GM12878 (cell line): ENCODE measurements at regions not wholly inside any gene's neighbourhood (a gene's known extent, or its start where the extent isn't known, plus 50 kb on each side); places are given as distances from the start of the nearest gene placed in this dataset.

Source experiments
- ATAC-seq: fragments of 200-7000 bp; cut with Tn5 transposase; 3 replicates; pipeline ENCODE4 v1.9.1; 2020; ENCODE audit warnings: mild to moderate bottlenecking, moderate library complexity
- BruUV-seq: library from RNA; stranded (reverse); fragments of 400-500 nt; replicated peaks from 2 replicates; lab custom pipeline; 2021; lab: Mats Ljungman, UMichigan
- CTCF ChIA-PET: fragments of 300-600 bp; sonication (Branson Sonifier 250); formaldehyde crosslinking; extraction: SDS; loops from one replicate; lab custom pipeline; 2021; ENCODE audit warnings: inconsistent platforms; lab: Yijun Ruan, JAX
- POLR2A ChIA-PET: fragments of 350-600 bp; formaldehyde crosslinking; extraction: SDS; loops from one replicate; lab custom pipeline; 2021; ENCODE audit warnings: inconsistent platforms; lab: Charles Lee
- RAD21 ChIA-PET: fragments of 300-600 bp; sonication (Branson Sonifier 250); formaldehyde crosslinking; loops from one replicate; lab custom pipeline; 2023; ENCODE audit warnings: antibody characterized with exemption; ENCODE audit not compliant: unreplicated experiment; lab: Charles Lee
- SMC1A ChIA-PET: fragments of 300-600 bp; sonication (Branson Sonifier 250); formaldehyde crosslinking; loops from one replicate; lab custom pipeline; 2023; ENCODE audit not compliant: unreplicated experiment, uncharacterized antibody; lab: Charles Lee
- DNase-seq: peaks from one replicate; pipeline ENCODE4 v3.0.0-alpha.2; 2011; ENCODE audit warnings: low read depth, low spot score
- FAIRE-seq: peaks from 3 replicates; lab custom pipeline; 2011; peaks lifted over from hg19 to GRCh38; lab: Jason Lieb, UNC
- H2AFZ ChIP-seq: 2 replicates; pipeline ENCODE4 v1.6.0; 2011; ENCODE audit warnings: low read depth, low read length, control low read depth; ENCODE audit not compliant: control insufficient read depth
- H3K27ac ChIP-seq: 2 replicates; pipeline ENCODE4 v1.5.1; 2011; ENCODE audit warnings: control low read depth; ENCODE audit not compliant: control insufficient read depth, insufficient read depth
- H3K27me3 ChIP-seq, 2 experiments: replicated peaks in 1 of 2; 2 replicates each; pipeline versions ENCODE4 v1.6.0 to v1.6.1; 2011; ENCODE audit warnings: low read length in 1 of 2; ENCODE audit not compliant: control insufficient read depth in 2 of 2, insufficient read depth in 2 of 2
- H3K36me3 ChIP-seq, 2 experiments: 2 replicates each; pipeline ENCODE4 v1.5.1; 2011; ENCODE audit warnings: low read length in 1 of 2; ENCODE audit not compliant: control insufficient read depth in 2 of 2, insufficient read depth in 2 of 2
- H3K4me1 ChIP-seq: 2 replicates; pipeline ENCODE4 v1.6.1; 2011; ENCODE audit warnings: mild to moderate bottlenecking, low read length, moderate library complexity, mixed read lengths; ENCODE audit not compliant: control insufficient read depth, insufficient read depth
- H3K4me2 ChIP-seq: 2 replicates; pipeline ENCODE4 v1.6.0; 2011; ENCODE audit warnings: control low read depth; ENCODE audit not compliant: control insufficient read depth, insufficient read depth
- H3K4me3 ChIP-seq: fragments of 200-600 bp; sonication (generic); 2 replicates; pipeline ENCODE4 v1.5.1; 2016
- H3K79me2 ChIP-seq: 2 replicates; pipeline ENCODE4 v1.6.0; 2011; ENCODE audit warnings: low read length; ENCODE audit not compliant: control insufficient read depth, insufficient read depth
- H3K9ac ChIP-seq: 2 replicates; pipeline ENCODE4 v1.8.0; 2011; ENCODE audit warnings: low read length, control low read depth, mixed read lengths; ENCODE audit not compliant: control insufficient read depth, insufficient read depth
- H3K9me3 ChIP-seq: replicated peaks from 3 replicates; pipeline ENCODE4 v1.5.1; 2011; ENCODE audit warnings: mild to moderate bottlenecking, low read length; ENCODE audit not compliant: control insufficient read depth, insufficient read depth
- H4K20me1 ChIP-seq: 2 replicates; pipeline ENCODE4 v1.6.0; 2011; ENCODE audit not compliant: control insufficient read depth, insufficient read depth
- BACH1 ChIP-seq: fragments of 450-650 bp; IDR thresholded peaks from 2 replicates; pipeline ENCODE4 v1.6.1; 2017; ENCODE audit warnings: mild to moderate bottlenecking, borderline replicate concordance
- EGR1 ChIP-seq, 2 experiments: IDR thresholded peaks; 1 replicate in 1 of 2; 2 replicates in 1 of 2; pipeline ENCODE4 v1.6.1; 2011 to 2012; ENCODE audit warnings: low read depth in 2 of 2, low read length in 2 of 2, borderline replicate concordance in 1 of 2, mild to moderate bottlenecking in 1 of 2, moderate library complexity in 1 of 2
- HDGF ChIP-seq: fragments of 450-650 bp; IDR thresholded peaks from 2 replicates; pipeline ENCODE4 v1.6.1; 2016; ENCODE audit warnings: antibody characterized with exemption
- IKZF1 ChIP-seq: fragments of 450-650 bp; conservative IDR thresholded peaks from 2 replicates; pipeline ENCODE4 v1.6.1; 2017; ENCODE audit warnings: antibody characterized with exemption, mild to moderate bottlenecking
- MTA3 ChIP-seq: IDR thresholded peaks from 2 replicates; pipeline ENCODE4 v1.6.1; 2012; ENCODE audit warnings: low read length, inconsistent platforms, borderline replicate concordance
- MYB ChIP-seq: fragments of 150-350 bp; IDR thresholded peaks from 2 replicates; pipeline ENCODE4 v1.6.1; 2014; ENCODE audit warnings: mild to moderate bottlenecking, low read depth, low read length, borderline replicate concordance
- RFX5 ChIP-seq: IDR thresholded peaks from 2 replicates; pipeline ENCODE4 v1.6.1; 2011; ENCODE audit warnings: low read depth, low read length, improper control_type of control experiment
- SRF ChIP-seq, 2 experiments: IDR thresholded peaks; 2 replicates each; pipeline ENCODE4 v1.6.1; 2011; ENCODE audit warnings: low read depth in 2 of 2, low read length in 2 of 2, mild to moderate bottlenecking in 1 of 2, moderate library complexity in 1 of 2
- TCF7 ChIP-seq: IDR thresholded peaks from 2 replicates; pipeline ENCODE4 v1.6.1; 2014; ENCODE audit warnings: antibody characterized with exemption, borderline replicate concordance
- WGBS: methylation state at CpG from one replicate; pipeline ENCODE4 v1.1.6; 2016; ENCODE audit warnings: low lambda C conversion rate; ENCODE audit not compliant: insufficient replicate concordance, insufficient coverage; ENCODE audit errors: missing lambda C conversion rate; 5-methylcytosine and 5-hydroxymethylcytosine counted together
- in situ Hi-C: fragments of 300-500 bp; cut with MboI; formaldehyde crosslinking; loops from 9 replicates; pipeline ENCODE4 v1.14.3; 2018; ENCODE audit warnings: mixed read lengths
- intact Hi-C: fragments of 100-400 bp; cut with micrococcal nuclease; formaldehyde crosslinking; loops from one replicate; pipeline ENCODE4 v1.14.2; 2022; ENCODE audit not compliant: unreplicated experiment
- TF ChIP-seq, protein P1 (sequence below): fragments of 450-650 bp; IDR thresholded peaks from 2 replicates; pipeline ENCODE4 v1.6.1; 2018; ENCODE audit warnings: borderline replicate concordance, mild to moderate bottlenecking; ENCODE audit not compliant: partially characterized antibody
- TF ChIP-seq, protein P2 (sequence below): fragments of 450-650 bp; IDR thresholded peaks from 2 replicates; pipeline ENCODE4 v1.6.1; 2016; ENCODE audit warnings: mild to moderate bottlenecking
- TF ChIP-seq, protein P3 (sequence below): fragments of 450-650 bp; IDR thresholded peaks from 2 replicates; pipeline ENCODE4 v1.6.1; 2017; ENCODE audit warnings: mild to moderate bottlenecking, low read depth, inconsistent platforms; ENCODE audit not compliant: poor library complexity, severe bottlenecking

DNA sequence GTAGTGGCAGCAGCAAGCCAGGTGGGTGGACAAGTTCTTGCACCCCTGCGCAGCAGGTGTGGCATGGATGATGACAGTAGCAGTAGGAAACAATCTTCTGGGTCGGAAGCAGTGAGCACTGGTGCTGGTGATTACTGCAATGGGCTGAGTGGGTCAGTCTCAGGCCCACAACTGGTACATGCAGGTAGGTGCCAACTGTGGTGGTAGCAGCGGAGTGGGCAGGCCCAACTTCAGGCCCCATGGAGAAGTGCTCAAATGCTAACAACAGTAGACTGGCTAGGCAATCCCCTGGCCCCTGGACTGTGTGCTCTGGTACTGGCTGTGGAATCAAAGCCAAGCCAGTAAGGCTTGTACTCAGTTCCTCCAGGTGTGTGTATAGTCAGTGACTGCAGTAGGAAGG, 413.7 kb downstream of the PDGFC start:
- Histone ChIP-seq H3K27me3 (no peaks in the 10 kb centered on the region), H2AFZ (no peak overlapping the region), H3K4me1 (no peaks in the 10 kb centered on the region), H3K9me3 (no peaks in the 10 kb centered on the region), H4K20me1 (no peaks in the 10 kb centered on the region), H3K4me2 (no peak overlapping the region), H3K79me2 (no peaks in the 10 kb centered on the region), H3K27ac (no peak overlapping the region), H3K4me3 (no peak overlapping the region), H3K9ac (no peak overlapping the region), H3K36me3 (no peaks in the 10 kb centered on the region)
- DNase-seq (no peak), FAIRE-seq (no peak), ATAC-seq (no peak)
- POLR2A ChIA-PET: no interaction called here
- in situ Hi-C loops (no loop called here), intact Hi-C loops (no loop called here)
- BruUV-seq: no TSS peak
- CTCF ChIA-PET: interaction anchor here (0.6 kb wide), 1 partner anchor 566 kb away, joined by 3 read pairs; no protein-coding TSS in a partner anchor
- SMC1A ChIA-PET: interaction anchor here (1.2 kb wide), 1 partner anchor 9 kb away, joined by 3 read pairs; no protein-coding TSS in a partner anchor
- TF ChIP-seq BACH1: no peak
- TF ChIP-seq, protein P1, sequence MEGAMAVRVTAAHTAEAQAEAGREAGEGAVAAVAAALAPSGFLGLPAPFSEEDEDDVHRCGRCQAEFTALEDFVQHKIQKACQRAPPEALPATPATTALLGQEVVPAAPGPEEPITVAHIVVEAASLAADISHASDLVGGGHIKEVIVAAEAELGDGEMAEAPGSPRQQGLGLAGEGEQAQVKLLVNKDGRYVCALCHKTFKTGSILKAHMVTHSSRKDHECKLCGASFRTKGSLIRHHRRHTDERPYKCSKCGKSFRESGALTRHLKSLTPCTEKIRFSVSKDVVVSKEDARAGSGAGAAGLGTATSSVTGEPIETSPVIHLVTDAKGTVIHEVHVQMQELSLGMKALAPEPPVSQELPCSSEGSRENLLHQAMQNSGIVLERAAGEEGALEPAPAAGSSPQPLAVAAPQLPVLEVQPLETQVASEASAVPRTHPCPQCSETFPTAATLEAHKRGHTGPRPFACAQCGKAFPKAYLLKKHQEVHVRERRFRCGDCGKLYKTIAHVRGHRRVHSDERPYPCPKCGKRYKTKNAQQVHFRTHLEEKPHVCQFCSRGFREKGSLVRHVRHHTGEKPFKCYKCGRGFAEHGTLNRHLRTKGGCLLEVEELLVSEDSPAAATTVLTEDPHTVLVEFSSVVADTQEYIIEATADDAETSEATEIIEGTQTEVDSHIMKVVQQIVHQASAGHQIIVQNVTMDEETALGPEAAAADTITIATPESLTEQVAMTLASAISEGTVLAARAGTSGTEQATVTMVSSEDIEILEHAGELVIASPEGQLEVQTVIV: no peak
- no peak for TF ChIP-seq MYB
- no peak for TF ChIP-seq RFX5
- no peak for TF ChIP-seq EGR1 (IDR thresholded peaks at IDR 0.05; ENCODE audit: borderline replicate concordance in 1 of 2, low read depth in 2 of 2, low read length in 2 of 2)
- no peak for TF ChIP-seq HDGF
- TF ChIP-seq, protein P2, sequence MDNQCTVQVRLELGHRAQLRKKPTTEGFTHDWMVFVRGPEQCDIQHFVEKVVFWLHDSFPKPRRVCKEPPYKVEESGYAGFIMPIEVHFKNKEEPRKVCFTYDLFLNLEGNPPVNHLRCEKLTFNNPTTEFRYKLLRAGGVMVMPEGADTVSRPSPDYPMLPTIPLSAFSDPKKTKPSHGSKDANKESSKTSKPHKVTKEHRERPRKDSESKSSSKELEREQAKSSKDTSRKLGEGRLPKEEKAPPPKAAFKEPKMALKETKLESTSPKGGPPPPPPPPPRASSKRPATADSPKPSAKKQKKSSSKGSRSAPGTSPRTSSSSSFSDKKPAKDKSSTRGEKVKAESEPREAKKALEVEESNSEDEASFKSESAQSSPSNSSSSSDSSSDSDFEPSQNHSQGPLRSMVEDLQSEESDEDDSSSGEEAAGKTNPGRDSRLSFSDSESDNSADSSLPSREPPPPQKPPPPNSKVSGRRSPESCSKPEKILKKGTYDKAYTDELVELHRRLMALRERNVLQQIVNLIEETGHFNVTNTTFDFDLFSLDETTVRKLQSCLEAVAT: no peak
- TF ChIP-seq SRF (IDR thresholded peaks at IDR 0.05; ENCODE audit: low read depth in 2 of 2, low read length in 2 of 2): no peak
- no peak for TF ChIP-seq MTA3
- TF ChIP-seq, protein P3, sequence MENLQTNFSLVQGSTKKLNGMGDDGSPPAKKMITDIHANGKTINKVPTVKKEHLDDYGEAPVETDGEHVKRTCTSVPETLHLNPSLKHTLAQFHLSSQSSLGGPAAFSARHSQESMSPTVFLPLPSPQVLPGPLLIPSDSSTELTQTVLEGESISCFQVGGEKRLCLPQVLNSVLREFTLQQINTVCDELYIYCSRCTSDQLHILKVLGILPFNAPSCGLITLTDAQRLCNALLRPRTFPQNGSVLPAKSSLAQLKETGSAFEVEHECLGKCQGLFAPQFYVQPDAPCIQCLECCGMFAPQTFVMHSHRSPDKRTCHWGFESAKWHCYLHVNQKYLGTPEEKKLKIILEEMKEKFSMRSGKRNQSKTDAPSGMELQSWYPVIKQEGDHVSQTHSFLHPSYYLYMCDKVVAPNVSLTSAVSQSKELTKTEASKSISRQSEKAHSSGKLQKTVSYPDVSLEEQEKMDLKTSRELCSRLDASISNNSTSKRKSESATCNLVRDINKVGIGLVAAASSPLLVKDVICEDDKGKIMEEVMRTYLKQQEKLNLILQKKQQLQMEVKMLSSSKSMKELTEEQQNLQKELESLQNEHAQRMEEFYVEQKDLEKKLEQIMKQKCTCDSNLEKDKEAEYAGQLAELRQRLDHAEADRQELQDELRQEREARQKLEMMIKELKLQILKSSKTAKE: no peak
- TF ChIP-seq TCF7: no peak
- no peak for TF ChIP-seq IKZF1
- RAD21 ChIA-PET: no interaction called here
- WGBS: 7% methylated on average over 3 of the region's 3 CpGs
